H9 (cell line): ENCODE measurements at regions not wholly inside any gene's neighbourhood (a gene's known extent, or its start where the extent isn't known, plus 50 kb on each side); places are given as distances from the start of the nearest gene placed in this dataset.
A peak's percentile ranks its signal among the peaks of the same experiment; 100 is the strongest.

Source experiments
- DNase-seq: peaks from one replicate; pipeline ENCODE4 v3.0.0-alpha.2; 2017
- H2AFZ ChIP-seq: one replicate; pipeline ENCODE4 v1.6.1; 2013; ENCODE audit warnings: mild to moderate bottlenecking, low read length, control low read depth, moderate library complexity
- H2AK5ac ChIP-seq: 2 replicates; pipeline ENCODE4 v1.6.1; 2013; ENCODE audit warnings: low read length, control low read depth, mixed read lengths; ENCODE audit not compliant: insufficient read length
- H2BK120ac ChIP-seq: one replicate; pipeline ENCODE4 v1.6.1; 2013; ENCODE audit warnings: low read depth, mild to moderate bottlenecking, low read length, control low read depth, inconsistent platforms; ENCODE audit not compliant: poor library complexity, severe bottlenecking
- H2BK12ac ChIP-seq: 2 replicates; pipeline ENCODE4 v1.6.1; 2013; ENCODE audit warnings: low read length, control low read depth, mixed read lengths, low read depth; ENCODE audit not compliant: insufficient read length
- H2BK15ac ChIP-seq: 2 replicates; pipeline ENCODE4 v1.6.1; 2013; ENCODE audit warnings: low read depth, low read length, control low read depth
- H2BK20ac ChIP-seq: one replicate; pipeline ENCODE4 v1.6.1; 2013; ENCODE audit warnings: low read depth, mild to moderate bottlenecking, low read length, control low read depth, inconsistent platforms; ENCODE audit not compliant: poor library complexity, severe bottlenecking
- H2BK5ac ChIP-seq: 2 replicates; pipeline ENCODE4 v1.6.1; 2013; ENCODE audit warnings: low read length, control low read depth, mixed read lengths; ENCODE audit not compliant: insufficient read length
- H3K14ac ChIP-seq: 2 replicates; pipeline ENCODE4 v1.6.1; 2013; ENCODE audit warnings: low read length, control low read depth; ENCODE audit not compliant: insufficient read depth
- H3K18ac ChIP-seq: 2 replicates; pipeline ENCODE4 v1.6.1; 2013; ENCODE audit warnings: low read depth, mild to moderate bottlenecking, mixed read lengths, low read length, control low read depth; ENCODE audit not compliant: insufficient read length
- H3K23ac ChIP-seq: 2 replicates; pipeline ENCODE4 v1.6.1; 2013; ENCODE audit warnings: low read length, control low read depth, mixed read lengths, low read depth; ENCODE audit not compliant: insufficient read length
- H3K23me2 ChIP-seq: 2 replicates; pipeline ENCODE4 v1.6.1; 2013; ENCODE audit warnings: low read depth, mild to moderate bottlenecking, mixed read lengths, low read length, control low read depth; ENCODE audit not compliant: insufficient read length, poor library complexity, severe bottlenecking
- H3K27ac ChIP-seq: 2 replicates; pipeline ENCODE4 v1.5.1; 2013; ENCODE audit warnings: low read length, control low read depth, mixed read lengths, low read depth; ENCODE audit not compliant: insufficient read length
- H3K27me3 ChIP-seq: 2 replicates; pipeline ENCODE4 v1.6.1; 2013; ENCODE audit warnings: low read length, control low read depth, inconsistent platforms; ENCODE audit not compliant: insufficient read depth
- H3K4ac ChIP-seq: 2 replicates; pipeline ENCODE4 v1.6.1; 2013; ENCODE audit warnings: low read depth, mild to moderate bottlenecking, control low read depth, inconsistent platforms, low read length, moderate library complexity
- H3K4me1 ChIP-seq: 2 replicates; pipeline ENCODE4 v1.6.1; 2013; ENCODE audit warnings: low read length, control low read depth, inconsistent platforms; ENCODE audit not compliant: insufficient read depth
- H3K4me2 ChIP-seq: 2 replicates; pipeline ENCODE4 v1.6.1; 2013; ENCODE audit warnings: low read length, control low read depth, mixed read lengths; ENCODE audit not compliant: insufficient read length, insufficient read depth
- H3K56ac ChIP-seq: 2 replicates; pipeline ENCODE4 v1.6.1; 2013; ENCODE audit warnings: low read depth, mild to moderate bottlenecking, mixed read lengths, low read length, control low read depth; ENCODE audit not compliant: insufficient read length
- H3K79me1 ChIP-seq: 2 replicates; pipeline ENCODE4 v1.6.1; 2013; ENCODE audit warnings: low read depth, mild to moderate bottlenecking, moderate library complexity, low read length, control low read depth, inconsistent platforms; ENCODE audit not compliant: insufficient read depth, poor library complexity, severe bottlenecking
- H3K79me2 ChIP-seq: 2 replicates; pipeline ENCODE4 v1.6.1; 2013; ENCODE audit warnings: low read length, control low read depth, inconsistent platforms; ENCODE audit not compliant: insufficient read depth
- H3K9ac ChIP-seq: 2 replicates; pipeline ENCODE4 v1.6.1; 2013; ENCODE audit warnings: low read length, control low read depth, mixed read lengths; ENCODE audit not compliant: insufficient read length; ENCODE audit errors: extremely low read depth
- H3K9me3 ChIP-seq: one replicate; pipeline ENCODE4 v1.6.1; 2013; ENCODE audit warnings: low read depth, low read length, inconsistent platforms; ENCODE audit not compliant: control insufficient read depth
- H3T11ph ChIP-seq: one replicate; pipeline ENCODE4 v1.6.1; 2013; ENCODE audit warnings: mild to moderate bottlenecking, low read length, control low read depth, inconsistent platforms
- H4K20me1 ChIP-seq: one replicate; pipeline ENCODE4 v1.6.1; 2013; ENCODE audit not compliant: control insufficient read depth, insufficient read length, insufficient read depth
- H4K5ac ChIP-seq: 2 replicates; pipeline ENCODE4 v1.6.1; 2013; ENCODE audit warnings: low read depth, mild to moderate bottlenecking, mixed read lengths, low read length, control low read depth; ENCODE audit not compliant: insufficient read length
- H4K8ac ChIP-seq: replicated peaks from 2 replicates; pipeline ENCODE4 v1.6.1; 2013; ENCODE audit warnings: low read length, control low read depth, mixed read lengths, low read depth; ENCODE audit not compliant: insufficient read length
- H4K91ac ChIP-seq: 2 replicates; pipeline ENCODE4 v1.6.1; 2013; ENCODE audit warnings: low read depth, mild to moderate bottlenecking, moderate library complexity, mixed read lengths, low read length, control low read depth; ENCODE audit not compliant: insufficient read length
- H3K27ac Mint-ChIP-seq, 3 experiments: 2 replicates in 2 of 3; 3 replicates in 1 of 3; pipeline ENCODE4 v1.8.0; 2020 to 2021; ENCODE audit warnings: mixed read lengths in 3 of 3, mild to moderate bottlenecking in 1 of 3, moderate library complexity in 1 of 3
- H3K27me3 Mint-ChIP-seq: 2 replicates; pipeline ENCODE4 v1.8.0; 2021; ENCODE audit warnings: low read depth, mild to moderate bottlenecking, moderate library complexity, mixed read lengths
- H3K36me3 Mint-ChIP-seq, 3 experiments: 2 replicates in 2 of 3; 3 replicates in 1 of 3; pipeline ENCODE4 v1.8.0; 2020 to 2021; ENCODE audit warnings: low read depth in 3 of 3, mixed read lengths in 3 of 3; ENCODE audit not compliant: insufficient read depth in 1 of 3
- H3K4me1 Mint-ChIP-seq, 2 experiments: 2 replicates each; pipeline ENCODE4 v1.8.0; 2020; ENCODE audit warnings: mixed read lengths in 2 of 2
- H3K4me3 Mint-ChIP-seq, 2 experiments: 2 replicates in 1 of 2; 3 replicates in 1 of 2; pipeline ENCODE4 v1.8.0; 2020 to 2021; ENCODE audit warnings: mild to moderate bottlenecking in 2 of 2, mixed read lengths in 2 of 2, moderate library complexity in 1 of 2
- H3K9me3 Mint-ChIP-seq, 2 experiments: 2 replicates in 1 of 2; 3 replicates in 1 of 2; pipeline ENCODE4 v1.8.0; 2020; ENCODE audit warnings: mild to moderate bottlenecking in 2 of 2, mixed read lengths in 2 of 2, moderate library complexity in 1 of 2
- CTCF ChIP-seq: fragments of 200-600 bp; sonication (generic); conservative IDR thresholded peaks from 3 replicates; pipeline ENCODE4 v1.8.0; 2021; ENCODE audit warnings: antibody characterized with exemption, mild to moderate bottlenecking
- WGBS: extraction: QIAGEN DNeasy Blood & Tissue Kit; methylation state at CpG from one replicate; pipeline ENCODE4 v1.1.7; 2013; ENCODE audit warnings: missing lambda C conversion rate, low lambda C conversion rate, mixed read lengths; ENCODE audit not compliant: insufficient read length; ENCODE audit errors: extremely low coverage; 5-methylcytosine and 5-hydroxymethylcytosine counted together

DNA sequence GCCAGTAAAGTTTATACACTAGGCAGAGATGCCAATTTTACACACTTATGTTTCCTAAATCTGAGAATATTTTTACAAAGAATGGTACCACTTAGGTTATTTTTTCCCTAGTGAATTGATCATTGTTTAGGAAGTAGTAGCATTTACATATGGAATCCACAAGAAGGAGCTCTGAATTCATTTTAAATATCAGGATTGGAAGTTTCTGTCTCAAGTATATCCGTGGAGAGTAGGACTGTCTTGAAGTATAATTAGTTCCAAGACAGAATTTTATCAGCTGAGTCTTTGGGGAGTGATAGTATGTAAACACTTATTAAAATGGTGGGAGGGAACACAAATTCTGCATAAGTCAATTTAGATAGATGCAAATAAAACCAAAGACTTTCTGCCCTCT lies 82.3 kb upstream of the FAM98A start:
- H2AFZ ChIP-seq: no peak overlapping the region
- no peak overlapping the region for H3K4me3 Mint-ChIP-seq
- H4K5ac ChIP-seq: no peak overlapping the region
- no peak overlapping the region for H2BK12ac ChIP-seq
- H3K56ac ChIP-seq: no peak overlapping the region
- no peak overlapping the region for H2BK20ac ChIP-seq
- no peak overlapping the region for H3K4ac ChIP-seq
- no peak overlapping the region for H2BK5ac ChIP-seq
- H3K4me1 ChIP-seq: peaks cover 7% of the 10 kb centered on the region; the same call in 1 of the 2 replicates
- no peaks in the 10 kb centered on the region for H3K27me3 ChIP-seq
- H3K23me2 ChIP-seq: no peaks in the 10 kb centered on the region
- no peaks in the 10 kb centered on the region for H3K79me2 ChIP-seq
- no peak overlapping the region for H2BK15ac ChIP-seq
- H4K20me1 ChIP-seq: no peaks in the 10 kb centered on the region
- peaks cover 7 to 17% (median 11%) of the 10 kb centered on the region in 3 experiments for H3K36me3 Mint-ChIP-seq
- H3K27ac ChIP-seq: no peak overlapping the region
- no peak overlapping the region for H3T11ph ChIP-seq
- no peak for DNase-seq
- no peak overlapping the region for H3K18ac ChIP-seq
- H3K23ac ChIP-seq: no peak overlapping the region
- no peaks in the 10 kb centered on the region for H3K79me1 ChIP-seq
- H3K9me3 ChIP-seq: no peaks in the 10 kb centered on the region
- H4K91ac ChIP-seq: no peak overlapping the region
- no peaks in the 10 kb centered on the region for H3K27me3 Mint-ChIP-seq
- no peak overlapping the region for H3K4me2 ChIP-seq
- peaks cover 13 to 18% of the 10 kb centered on the region in 2 experiments for H3K9me3 Mint-ChIP-seq
- H2BK120ac ChIP-seq: no peak overlapping the region
- peak; percentile 58 for TF ChIP-seq CTCF
- H4K8ac ChIP-seq: no peak overlapping the region
- no CpG with 5 or more reads among the region's 1 CpG for WGBS
- H2AK5ac ChIP-seq: no peak overlapping the region
- H3K9ac ChIP-seq: no peak overlapping the region
- no peak overlapping the region for H3K27ac Mint-ChIP-seq
- peaks cover 29 to 30% of the 10 kb centered on the region in 2 experiments for H3K4me1 Mint-ChIP-seq
- no peak overlapping the region for H3K14ac ChIP-seq
